Ovary (tissue), 7 donors: ENCODE measurements at regions not wholly inside any gene's neighbourhood (a gene's known extent, or its start where the extent isn't known, plus 50 kb on each side); places are given as distances from the start of the nearest gene placed in this dataset.

Experiments
- DNase-seq, 5 donors: peaks; one replicate each; pipeline ENCODE4 v3.0.0-alpha.2; 2019 to 2020
- H3K27ac ChIP-seq, 2 donors: fragments of 200-600 bp; one replicate each; pipeline versions ENCODE4 v1.5.1 to v1.8.0; 2019 to 2022
- H3K27me3 ChIP-seq: fragments of 200-600 bp; one replicate; pipeline ENCODE4 v1.8.0; 2022
- H3K36me3 ChIP-seq: fragments of 200-600 bp; sonication (generic); one replicate; pipeline ENCODE4 v1.5.1; 2019
- H3K4me1 ChIP-seq: one replicate; pipeline ENCODE4 v1.8.1; 2013; ENCODE audit warnings: mild to moderate bottlenecking, moderate library complexity; ENCODE audit not compliant: insufficient read depth
- H3K4me3 ChIP-seq: fragments of 200-600 bp; sonication (generic); one replicate; pipeline ENCODE4 v1.5.1; 2017
- H3K9me3 ChIP-seq, 2 donors: fragments of 200-600 bp in 1 of 2; sonication (generic) in 1 of 2; one replicate each; pipeline versions ENCODE4 v1.5.1 to v1.8.1; 2013 to 2019; ENCODE audit warnings: mild to moderate bottlenecking in 1 of 2, moderate library complexity in 1 of 2
- EP300 ChIP-seq: sonication (generic); formaldehyde crosslinking; IDR thresholded peaks from one replicate; pipeline ENCODE4 v1.6.1; 2017; ENCODE audit warnings: antibody characterized with exemption
- POLR2A ChIP-seq: fragments of 450-650 bp; IDR thresholded peaks from one replicate; pipeline ENCODE4 v1.6.1; 2017; ENCODE audit warnings: antibody characterized with exemption, mild to moderate bottlenecking, moderate library complexity
- WGBS, 3 donors: extraction: QIAGEN DNeasy Blood & Tissue Kit in 1 of 3; methylation state at CpG; one replicate each; pipeline versions ENCODE4 v1.1.5 to v1.1.7; 2013 to 2017; 5-methylcytosine and 5-hydroxymethylcytosine counted together
- intact Hi-C, 4 donors: fragments of 100-400 bp; cut with DNase I; formaldehyde crosslinking; loops; one replicate each; pipeline versions ENCODE4 v1.11.0 to v1.15.1; 2022 to 2023
- TF ChIP-seq, protein P1 (sequence below), 3 donors: fragments of 450-650 bp in 2 of 3; fragments of 200-600 bp in 1 of 3; IDR thresholded peaks; one replicate each; pipeline versions ENCODE4 v1.5.1 to v1.8.0; 2016 to 2022; ENCODE audit warnings: antibody characterized with exemption in 3 of 3, mild to moderate bottlenecking in 1 of 3
- donor health status: DM: no; HTN: no; CAD: no; lungs with moderate emphysema.
- donor health status: DM: no; HTN: no; CAD: no.
- donor health status: Bipolar disorder and iron deficiency.
- donor health status: DM: no; HTN: no; CAD: no.
- donor health status: DM: yes; HTN: yes; CAD: no.

DNA sequence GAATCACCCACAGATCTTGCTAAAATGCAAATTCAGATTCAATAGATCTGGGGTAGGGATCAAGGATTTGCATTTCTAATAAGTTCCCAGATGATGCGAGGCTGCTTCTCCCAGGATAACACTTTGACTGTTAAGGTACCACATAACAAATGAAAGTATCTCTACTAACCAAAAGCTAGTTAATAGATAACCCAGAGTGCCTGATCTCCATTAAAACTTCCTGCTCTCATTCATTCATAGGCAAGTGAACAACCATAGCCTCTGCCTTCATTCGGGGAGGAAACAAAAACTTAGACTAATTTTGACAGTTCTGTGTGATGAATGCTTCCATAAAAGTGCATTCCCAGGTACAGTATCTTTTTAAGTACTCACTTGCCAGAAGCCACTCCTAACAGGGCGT lies 265.6 kb upstream of the BTBD3 start:
- DNase-seq: no peak
- intact Hi-C loops: no loop called here
- Histone ChIP-seq H3K4me3 (no peak overlapping the region), H3K36me3 (no peaks in the 10 kb centered on the region), H3K9me3 (no peaks in the 10 kb centered on the region), H3K4me1 (no peaks in the 10 kb centered on the region), H3K27ac (no peak overlapping the region), H3K27me3 (no peaks in the 10 kb centered on the region)
- 40 to 71% (median 58%) methylated on average over 3 of the region's 3 CpGs for WGBS, 3 donors
- TF ChIP-seq, protein P1, sequence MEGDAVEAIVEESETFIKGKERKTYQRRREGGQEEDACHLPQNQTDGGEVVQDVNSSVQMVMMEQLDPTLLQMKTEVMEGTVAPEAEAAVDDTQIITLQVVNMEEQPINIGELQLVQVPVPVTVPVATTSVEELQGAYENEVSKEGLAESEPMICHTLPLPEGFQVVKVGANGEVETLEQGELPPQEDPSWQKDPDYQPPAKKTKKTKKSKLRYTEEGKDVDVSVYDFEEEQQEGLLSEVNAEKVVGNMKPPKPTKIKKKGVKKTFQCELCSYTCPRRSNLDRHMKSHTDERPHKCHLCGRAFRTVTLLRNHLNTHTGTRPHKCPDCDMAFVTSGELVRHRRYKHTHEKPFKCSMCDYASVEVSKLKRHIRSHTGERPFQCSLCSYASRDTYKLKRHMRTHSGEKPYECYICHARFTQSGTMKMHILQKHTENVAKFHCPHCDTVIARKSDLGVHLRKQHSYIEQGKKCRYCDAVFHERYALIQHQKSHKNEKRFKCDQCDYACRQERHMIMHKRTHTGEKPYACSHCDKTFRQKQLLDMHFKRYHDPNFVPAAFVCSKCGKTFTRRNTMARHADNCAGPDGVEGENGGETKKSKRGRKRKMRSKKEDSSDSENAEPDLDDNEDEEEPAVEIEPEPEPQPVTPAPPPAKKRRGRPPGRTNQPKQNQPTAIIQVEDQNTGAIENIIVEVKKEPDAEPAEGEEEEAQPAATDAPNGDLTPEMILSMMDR (IDR thresholded peaks at IDR 0.05): no peak
- no peak for TF ChIP-seq EP300
- TF ChIP-seq POLR2A: no peak

DNA sequence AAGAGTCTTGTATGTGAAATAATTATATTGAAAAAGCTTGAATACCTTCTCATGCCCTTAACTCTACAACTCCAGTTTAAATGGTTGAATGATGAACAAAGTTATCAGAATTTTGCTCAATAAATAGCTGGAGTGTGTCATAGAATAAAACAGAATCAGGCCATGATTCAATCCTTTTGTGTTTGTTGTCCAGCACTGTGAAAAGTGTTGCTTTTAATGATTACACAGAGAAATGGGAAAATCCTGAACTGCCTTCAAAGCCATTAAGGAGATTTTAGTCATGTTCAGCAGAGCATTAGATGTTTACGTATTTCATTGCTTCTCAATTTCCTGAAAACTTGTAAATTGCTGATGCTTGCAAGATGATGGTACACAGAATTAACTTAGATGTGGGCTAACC lies 262.9 kb upstream of the BTBD3 start:
- H3K9me3 ChIP-seq: no peaks in the 10 kb centered on the region
- H3K36me3 ChIP-seq: no peaks in the 10 kb centered on the region
- no peaks in the 10 kb centered on the region for H3K4me1 ChIP-seq
- H3K4me3 ChIP-seq: no peak overlapping the region
- TF ChIP-seq, protein P1 (IDR thresholded peaks at IDR 0.05): no peak
- TF ChIP-seq EP300: no peak
- no peak for TF ChIP-seq POLR2A
- no peak overlapping the region for H3K27ac ChIP-seq
- DNase-seq: no peak
- 94 to 97% (median 95%) methylated on average over 1 of the region's 1 CpG for WGBS, 3 donors
- intact Hi-C loops: no loop called here
- H3K27me3 ChIP-seq: no peaks in the 10 kb centered on the region

DNA sequence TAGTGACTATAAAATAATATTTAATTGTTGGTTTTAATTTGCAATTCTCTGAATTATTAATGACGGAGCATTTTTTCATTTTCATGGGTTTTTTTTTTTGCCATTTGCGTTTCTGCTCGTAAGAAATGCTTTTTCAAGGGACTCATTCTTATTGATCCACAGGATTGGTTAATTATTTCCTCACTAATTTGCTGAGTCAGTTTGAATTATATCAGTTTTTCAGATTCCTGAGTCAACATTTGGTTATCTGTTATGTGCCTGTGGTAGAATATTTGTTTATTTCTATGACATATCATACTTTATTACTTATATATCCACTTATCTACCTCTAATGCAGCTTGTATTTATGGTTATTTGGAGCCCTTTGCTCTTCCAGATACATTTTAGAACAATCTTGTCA lies 257.0 kb upstream of the BTBD3 start:
- TF ChIP-seq POLR2A: no peak
- TF ChIP-seq, protein P1 (IDR thresholded peaks at IDR 0.05): no peak
- H3K4me3 ChIP-seq: no peak overlapping the region
- H3K9me3 ChIP-seq: no peaks in the 10 kb centered on the region
- WGBS, 3 donors: 92 to 94% (median 93%) methylated on average over 3 of the region's 3 CpGs
- H3K36me3 ChIP-seq: no peaks in the 10 kb centered on the region
- no peaks in the 10 kb centered on the region for H3K4me1 ChIP-seq
- no peak for DNase-seq
- intact Hi-C loops: no loop called here
- no peak overlapping the region for H3K27ac ChIP-seq
- H3K27me3 ChIP-seq: no peaks in the 10 kb centered on the region

DNA sequence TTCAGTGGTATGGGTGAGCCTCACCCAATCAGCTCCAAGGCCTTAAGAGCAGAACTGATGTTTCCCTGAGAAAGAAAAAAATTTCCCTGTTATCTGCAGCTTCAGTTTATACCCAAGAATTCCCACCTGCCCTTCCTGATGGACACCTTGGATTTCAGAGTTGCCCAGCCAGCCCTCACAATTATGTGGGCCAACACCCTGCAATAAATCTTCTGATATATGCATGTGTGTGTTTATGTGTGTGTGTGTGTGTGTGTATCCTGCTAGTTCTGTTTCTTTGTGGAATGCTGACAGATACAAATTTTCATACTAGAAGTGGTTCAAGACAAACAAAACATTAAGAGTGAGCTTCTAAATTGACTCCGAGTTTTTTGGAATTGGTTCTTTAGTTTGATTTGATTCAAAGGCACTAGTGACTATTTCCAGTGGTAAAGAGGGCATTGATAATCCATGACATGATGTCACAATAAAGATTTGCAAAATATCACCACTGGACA lies 246.6 kb upstream of the BTBD3 start:
- 87 to 92% (median 91%) methylated on average over 1 of the region's 1 CpG for WGBS, 3 donors
- TF ChIP-seq EP300 (no peak), POLR2A (no peak)
- TF ChIP-seq, protein P1 (IDR thresholded peaks at IDR 0.05): no peak
- intact Hi-C loops: no loop called here

More for the DNA sequence above, 246.6 kb upstream of the BTBD3 start:
- H3K4me1 ChIP-seq: no peaks in the 10 kb centered on the region
- no peaks in the 10 kb centered on the region for H3K27me3 ChIP-seq
- H3K36me3 ChIP-seq: no peaks in the 10 kb centered on the region
- no peak for DNase-seq
- H3K27ac ChIP-seq: no peak overlapping the region
- H3K9me3 ChIP-seq: no peaks in the 10 kb centered on the region
- H3K4me3 ChIP-seq: no peak overlapping the region
